NCI-H2081 treated with DMSO at 0.1 percent for 48 hours (cell line): ENCODE measurements at regions not wholly inside any gene's neighbourhood (a gene's known extent, or its start where the extent isn't known, plus 50 kb on each side); places are given as distances from the start of the nearest gene placed in this dataset.

Source experiments
- DNase-seq: peaks from one replicate; lab custom pipeline; 2025; lab: John Stamatoyannopoulos, UW

DNA sequence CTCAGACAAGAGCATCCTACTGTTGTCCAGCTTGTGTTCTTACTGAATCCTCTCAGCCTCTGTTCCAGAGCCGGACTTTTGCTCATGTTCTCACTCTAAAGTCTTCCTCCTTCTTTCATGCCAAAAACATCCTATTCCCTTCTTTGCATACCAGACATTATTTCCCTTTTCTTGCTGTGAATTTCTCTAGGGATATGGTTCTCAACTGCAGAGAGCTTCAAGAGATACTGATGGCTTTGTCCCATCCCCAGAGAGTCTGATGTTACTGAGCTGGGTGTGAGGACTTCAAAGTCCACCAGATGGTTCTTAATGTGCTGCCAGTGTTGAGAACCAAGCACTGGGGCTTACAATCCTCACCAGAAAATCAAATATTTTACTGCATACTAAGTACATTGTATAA is 98.6 kb upstream of the FER start:
- no peak for DNase-seq

- peak; percentile 1 for DNase-seq
Measured at GRCh38 chr5:108642170-108642906, 105.4 kb upstream of the FER start.

DNA sequence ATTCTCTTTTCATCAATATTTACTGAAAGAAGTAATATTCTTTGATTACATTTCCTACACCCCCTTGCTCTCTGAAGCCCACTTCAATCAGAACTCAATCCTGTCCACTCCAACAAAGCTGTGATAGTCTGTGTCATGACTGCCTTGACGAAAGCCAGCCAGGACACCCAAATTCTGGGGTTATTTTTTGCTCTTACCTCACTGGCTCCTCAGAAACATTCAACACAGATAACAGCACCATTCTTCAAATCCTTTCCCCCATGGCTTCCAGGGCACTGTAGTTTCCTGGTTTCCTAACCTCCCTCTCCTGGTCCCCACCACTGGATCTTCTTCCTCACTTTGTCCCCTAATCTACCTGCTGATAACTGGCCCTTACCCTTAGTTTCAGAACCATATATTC is 106.1 kb upstream of the FER start:
- DNase-seq, result no peak

GRCh38 chr5:108639366-108639765 is 108.3 kb upstream of the FER start:
- DNase-seq, result no peak

DNA sequence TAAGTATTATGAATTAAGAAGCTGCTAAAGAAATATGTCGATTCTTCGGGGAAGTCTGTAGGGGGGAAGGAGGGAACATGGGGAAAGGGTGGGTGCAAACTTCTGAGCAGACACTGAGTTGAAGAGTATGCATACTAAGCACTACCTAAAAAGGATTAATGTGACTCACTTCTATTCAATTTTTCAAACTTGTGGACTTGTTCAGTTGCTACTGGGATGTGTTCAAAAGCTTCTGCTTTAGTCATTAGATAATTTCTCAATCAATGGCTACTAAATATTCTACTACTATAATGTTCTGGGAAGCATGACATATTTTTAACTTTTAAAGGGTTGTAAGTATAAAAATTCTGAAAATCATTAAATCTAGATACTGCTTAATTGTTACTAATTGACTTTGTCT is 109.7 kb upstream of the FER start:
- no peak for DNase-seq

GRCh38 chr5:108637134-108637533 is 110.6 kb upstream of the FER start:
- no peak for DNase-seq

DNA sequence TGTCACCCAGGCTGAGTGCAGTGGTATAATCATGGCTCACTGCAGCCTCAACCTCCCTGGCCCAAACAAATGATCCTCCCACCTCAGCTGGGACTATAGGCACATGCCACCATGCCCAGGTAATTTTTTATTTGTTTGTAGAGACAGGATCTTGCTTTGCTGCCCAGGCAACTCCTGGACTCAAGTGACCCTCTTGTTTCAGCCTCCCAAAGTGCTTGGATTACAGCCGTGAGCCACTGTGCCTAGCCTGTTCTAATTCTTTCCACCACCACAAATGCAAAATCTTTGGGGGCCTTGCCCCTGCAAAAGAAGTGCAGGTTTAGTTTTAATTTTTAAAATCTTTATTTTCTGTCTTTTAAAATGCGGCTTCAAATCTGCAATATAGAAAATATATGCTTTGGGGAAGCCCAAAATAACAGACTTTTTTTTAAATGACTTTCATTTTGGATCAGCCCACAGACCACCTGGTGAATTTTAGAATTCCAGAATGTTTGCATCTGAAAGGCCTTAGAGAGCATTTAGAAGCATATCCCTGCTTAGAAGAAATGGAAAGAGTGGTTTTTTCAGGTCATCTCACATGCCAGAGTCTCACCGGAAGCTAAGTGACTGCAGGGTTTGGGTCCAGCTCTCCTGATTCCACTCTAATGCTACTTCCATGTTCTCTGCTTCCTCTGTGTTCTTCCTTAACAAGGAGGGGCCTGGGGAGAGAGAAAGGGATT is 111.4 kb upstream of the FER start:
- no peak for DNase-seq

DNA sequence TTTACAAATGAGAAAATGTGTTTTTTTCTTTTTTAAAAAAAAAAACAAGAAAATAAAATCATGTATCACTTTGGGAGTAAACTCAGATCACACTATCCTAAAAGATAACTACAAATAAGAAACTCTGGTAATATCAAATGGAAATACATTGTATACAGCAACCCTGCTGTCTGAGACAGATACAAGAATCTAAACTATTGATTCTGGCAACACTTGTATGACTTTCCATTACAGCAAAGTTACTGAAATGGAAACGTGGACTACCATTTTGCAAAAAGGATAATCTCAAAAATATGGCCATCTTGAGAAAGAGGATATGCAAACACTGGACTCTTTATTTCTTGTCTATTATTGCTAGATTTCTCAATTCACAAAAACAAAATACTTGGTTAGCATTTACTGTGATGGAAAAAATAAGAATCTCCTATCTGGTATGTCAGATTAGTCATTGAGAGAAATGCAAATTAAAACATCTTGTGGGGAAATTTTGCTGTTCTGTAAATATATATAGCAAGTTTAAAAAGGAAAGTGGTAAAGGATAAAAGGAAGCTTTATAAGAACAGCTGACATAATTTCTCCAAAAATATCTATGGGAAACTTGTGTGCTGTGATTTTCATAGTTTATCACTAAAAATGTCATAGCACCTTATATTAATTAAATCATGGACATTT is 112.9 kb upstream of the FER start:
- no peak for DNase-seq

GRCh38 chr5:108634010-108634616 is 113.6 kb upstream of the FER start:
- no peak for DNase-seq

GRCh38 chr5:108629779-108630528 is 117.7 kb upstream of the FER start:
- DNase-seq, result no peak

DNA sequence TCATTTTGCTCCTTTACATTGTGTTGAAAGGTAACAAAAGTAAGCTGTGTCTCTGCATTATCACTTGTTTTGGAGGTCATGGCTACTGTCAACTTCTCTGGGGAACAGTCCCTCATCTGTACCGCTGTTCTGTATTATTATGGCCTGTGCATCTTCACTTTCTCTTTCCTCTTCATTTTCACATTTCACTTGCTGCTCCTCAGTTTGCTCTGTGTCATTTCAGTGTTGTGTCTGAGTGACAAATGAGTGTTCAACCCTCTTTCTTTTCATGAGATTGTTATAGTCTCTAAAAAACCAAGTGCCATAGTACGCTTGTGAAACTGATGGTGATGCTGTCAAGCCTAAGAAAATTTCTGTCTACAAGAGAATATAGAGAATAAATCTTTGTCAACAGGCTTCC is 122.0 kb upstream of the FER start:
- DNase-seq, result no peak

- DNase-seq, result no peak
Measured at GRCh38 chr5:108623826-108624225, 123.9 kb upstream of the FER start.

DNA sequence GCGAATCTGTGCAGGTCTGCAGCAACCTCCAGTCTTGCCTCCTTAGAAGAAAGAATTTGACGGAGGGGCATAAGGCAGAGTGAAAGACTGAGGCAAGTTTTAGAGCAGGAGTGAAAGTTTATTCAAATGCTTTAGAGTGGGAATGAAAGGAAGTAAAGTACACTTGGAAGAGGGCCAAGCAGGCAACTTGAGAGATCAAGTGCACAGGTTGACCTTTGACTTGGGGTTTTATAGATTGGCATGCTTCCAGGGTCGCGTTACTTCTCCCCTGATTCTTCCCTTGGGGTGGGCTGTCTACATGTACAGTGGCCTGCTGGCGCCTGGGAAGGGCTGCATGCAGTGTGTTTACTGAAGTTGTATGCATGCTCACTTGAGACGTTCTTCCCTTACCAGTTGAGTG is 127.2 kb upstream of the FER start:
- DNase-seq, result no peak

DNA sequence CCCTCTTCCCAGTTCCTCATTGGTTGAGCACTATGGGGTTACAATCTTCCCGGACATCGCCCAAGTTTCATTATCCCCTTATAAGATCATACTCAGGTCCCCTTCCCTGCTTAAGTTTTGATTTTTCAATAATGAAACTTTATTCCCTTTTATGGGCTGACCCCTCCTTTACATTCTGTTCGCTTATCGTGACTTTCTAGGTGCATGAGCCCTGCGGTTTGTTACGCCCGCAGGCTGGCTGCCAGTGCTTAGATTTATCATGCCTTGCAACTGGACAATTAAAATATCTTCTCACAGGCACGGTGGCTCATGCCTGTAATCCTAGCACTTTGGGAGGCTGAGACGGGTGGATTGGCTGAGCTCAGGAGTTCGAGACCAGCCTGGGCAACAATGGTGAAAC is 127.9 kb upstream of the FER start:
- DNase-seq, result no peak

GRCh38 chr5:108617467-108618435 is 129.9 kb upstream of the FER start:
- no peak for DNase-seq

DNA sequence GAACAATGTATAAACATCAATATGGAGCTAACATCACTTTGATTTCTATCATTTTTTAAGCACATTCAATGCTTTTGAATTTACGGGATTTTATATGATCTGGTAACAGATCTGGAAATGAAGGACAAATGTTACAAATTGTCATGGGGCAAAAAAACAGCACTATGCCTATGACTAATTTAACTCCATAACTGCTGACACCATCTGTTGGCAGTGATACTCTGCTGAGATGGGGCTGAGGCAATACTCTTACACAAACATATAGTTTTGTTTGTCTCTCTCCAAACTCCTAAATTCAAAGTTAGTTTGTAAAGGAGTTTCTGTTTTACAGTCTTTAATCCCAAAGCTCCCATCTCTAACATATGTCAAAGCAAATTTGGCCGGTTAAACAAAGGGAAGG is 132.5 kb upstream of the FER start:
- no peak for DNase-seq

DNA sequence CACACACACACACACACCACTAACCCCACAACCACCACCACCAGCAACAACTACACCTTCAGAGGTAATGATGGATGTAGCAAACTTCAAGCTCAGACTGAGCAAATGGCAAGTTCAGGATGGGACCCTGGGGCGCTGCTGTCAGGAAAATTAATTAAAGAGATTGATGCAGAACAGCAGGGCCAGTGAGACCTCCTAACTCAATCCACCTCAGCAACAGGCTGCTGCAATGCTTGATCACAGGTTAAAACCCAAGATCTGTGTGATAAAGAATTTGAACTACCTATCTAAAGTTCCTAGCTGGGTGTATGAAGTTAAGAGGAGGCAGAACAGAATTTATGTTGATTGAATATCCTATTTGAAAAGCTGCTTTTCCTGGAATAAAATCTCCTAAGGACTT is 140.3 kb upstream of the FER start:
- no peak for DNase-seq

DNA sequence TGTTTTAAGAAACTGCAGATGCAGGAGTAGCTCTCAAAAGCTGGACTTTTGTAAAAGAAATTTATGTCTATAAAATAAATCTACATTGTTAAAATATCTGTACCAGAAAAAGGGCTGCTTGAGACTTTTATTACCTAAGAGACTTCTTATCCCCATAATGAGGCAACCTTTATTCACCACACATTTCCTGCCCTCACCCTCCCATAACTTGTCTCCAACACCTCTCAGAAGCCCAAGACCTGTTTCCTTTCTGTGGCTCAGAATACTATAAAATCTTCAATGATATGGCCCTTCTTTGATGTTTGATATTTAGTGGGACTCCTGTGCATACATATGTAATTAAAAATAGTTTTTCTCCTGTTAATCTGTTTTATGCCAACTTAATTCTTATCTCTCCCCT is 141.5 kb upstream of the FER start:
- DNase-seq, result no peak

GRCh38 chr5:108602830-108603229 is 144.9 kb upstream of the FER start:
- no peak for DNase-seq

DNA sequence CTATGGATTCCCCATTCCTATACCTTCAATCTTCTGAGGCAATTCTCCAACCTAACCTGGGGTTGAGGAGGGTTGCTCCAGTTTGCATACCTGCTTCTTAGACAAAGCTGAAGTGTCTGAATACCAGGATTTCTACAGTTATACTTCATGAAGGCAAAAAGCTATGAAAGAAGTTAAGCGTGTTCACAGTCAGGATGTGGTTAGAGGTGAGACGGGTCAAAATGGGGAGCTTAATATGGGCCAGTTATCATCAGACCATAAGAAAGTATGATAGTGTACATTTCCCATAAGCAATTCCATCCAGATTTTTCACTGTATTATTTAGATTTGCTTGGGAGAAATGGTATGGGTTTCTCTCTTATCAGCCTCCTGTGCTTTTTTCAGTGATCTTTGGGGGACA is 156.9 kb upstream of the FER start:
- DNase-seq, result no peak

GRCh38 chr5:108588323-108588722 is 159.4 kb upstream of the FER start:
- DNase-seq, result no peak
